Fibroblast of peridontal ligament (primary cell): ENCODE measurements at regions not wholly inside any gene's neighbourhood (a gene's known extent, or its start where the extent isn't known, plus 50 kb on each side); places are given as distances from the start of the nearest gene placed in this dataset.

ENCODE experiments used
- DNase-seq: peaks from one replicate; pipeline ENCODE4 v3.0.0-alpha.2; 2010; ENCODE audit errors: extremely low read depth

DNA sequence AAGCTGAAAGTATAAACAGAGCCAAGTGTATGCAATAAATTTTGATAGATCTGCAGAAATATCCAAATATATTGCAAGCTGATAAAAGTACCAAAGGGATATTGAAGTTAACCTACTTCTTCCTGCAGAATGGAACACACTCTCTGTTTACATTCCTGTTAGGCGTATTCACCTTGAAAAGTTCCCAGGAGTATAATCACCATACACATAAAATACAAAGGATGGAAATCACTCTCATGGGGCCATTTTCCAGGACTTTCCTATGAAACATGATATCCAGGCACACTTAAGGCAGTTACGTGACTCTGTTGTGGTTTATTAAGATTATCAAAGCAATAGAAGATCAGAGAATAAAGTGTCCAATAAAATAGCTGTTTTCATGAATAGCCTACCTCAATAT, 1142.3 kb downstream of the NLGN4X start:
- DNase-seq: no peak

DNA sequence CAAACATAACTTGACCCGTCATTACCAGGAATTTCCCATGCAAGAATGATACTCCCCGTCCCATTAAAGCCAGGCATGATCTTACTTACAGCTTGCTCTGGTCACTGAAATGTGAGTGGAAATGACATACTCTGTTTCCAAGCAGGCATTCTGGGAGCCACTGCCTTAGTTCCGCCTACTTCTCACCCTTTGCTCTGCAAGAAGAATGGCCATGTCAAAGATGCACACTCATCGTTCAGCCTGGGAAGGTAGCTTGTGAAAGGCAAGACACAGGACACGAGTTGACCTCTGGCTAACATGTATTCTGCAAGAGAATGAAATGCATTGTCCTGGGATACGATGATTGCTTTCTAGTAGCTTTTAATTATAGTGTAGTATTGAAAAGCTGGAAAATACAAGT, 1144.4 kb downstream of the NLGN4X start:
- no peak for DNase-seq

DNA sequence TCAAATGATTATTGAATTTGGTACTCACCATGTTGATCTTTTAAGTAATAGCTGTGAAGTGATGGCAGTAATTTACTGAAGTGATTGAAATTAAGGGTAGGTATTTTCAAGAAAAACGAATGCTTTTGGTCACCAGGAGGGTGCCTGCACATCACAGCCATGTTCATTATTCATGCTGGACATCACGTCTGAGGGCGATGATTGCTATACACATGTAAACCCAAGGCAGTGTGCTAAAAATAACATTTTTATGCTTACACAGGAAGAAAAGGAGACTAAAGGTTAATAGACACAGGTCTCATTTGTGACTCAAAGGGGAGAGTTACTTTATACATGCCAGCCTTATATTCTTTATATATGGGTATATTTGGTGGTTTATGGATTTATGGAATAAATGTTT, 1146.0 kb downstream of the NLGN4X start:
- no peak for DNase-seq

DNA sequence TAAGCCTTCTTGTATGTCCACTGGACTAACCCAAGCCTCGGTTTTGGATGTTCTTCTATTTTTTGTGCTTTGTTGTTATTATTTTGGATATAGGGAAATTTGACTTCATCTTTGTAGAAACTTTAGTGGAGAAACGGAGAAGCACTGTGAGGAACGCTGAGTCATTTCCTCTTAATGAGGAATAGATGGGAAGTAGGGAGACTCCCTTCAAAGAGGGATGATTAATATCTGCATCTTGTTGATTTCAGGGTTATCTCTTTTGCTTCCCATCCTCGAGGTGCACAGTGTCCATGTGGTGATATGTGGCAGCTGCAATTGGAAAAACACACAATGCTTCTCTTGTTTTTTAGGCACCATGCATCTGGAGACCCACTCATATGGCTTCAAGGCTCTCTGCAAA, 1147.9 kb downstream of the NLGN4X start:
- DNase-seq: no peak

DNA sequence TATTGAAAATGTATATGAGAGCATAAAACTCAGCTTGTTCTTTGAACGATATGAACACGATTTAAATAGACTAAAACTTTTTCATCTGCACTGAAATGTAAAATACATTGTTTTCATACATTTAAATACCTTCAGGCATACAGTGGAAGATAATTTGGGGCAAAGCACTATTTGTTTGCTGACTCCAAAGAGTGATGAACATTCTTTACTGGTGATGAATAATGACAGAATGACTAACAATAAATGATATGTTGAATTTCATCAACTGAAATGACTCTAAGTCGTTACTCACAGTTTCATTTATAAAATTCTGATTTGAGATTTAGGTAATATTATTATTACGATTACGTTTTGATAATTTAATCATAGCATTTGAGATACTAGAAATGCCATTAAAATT, 1160.1 kb downstream of the NLGN4X start:
- no peak for DNase-seq

DNA sequence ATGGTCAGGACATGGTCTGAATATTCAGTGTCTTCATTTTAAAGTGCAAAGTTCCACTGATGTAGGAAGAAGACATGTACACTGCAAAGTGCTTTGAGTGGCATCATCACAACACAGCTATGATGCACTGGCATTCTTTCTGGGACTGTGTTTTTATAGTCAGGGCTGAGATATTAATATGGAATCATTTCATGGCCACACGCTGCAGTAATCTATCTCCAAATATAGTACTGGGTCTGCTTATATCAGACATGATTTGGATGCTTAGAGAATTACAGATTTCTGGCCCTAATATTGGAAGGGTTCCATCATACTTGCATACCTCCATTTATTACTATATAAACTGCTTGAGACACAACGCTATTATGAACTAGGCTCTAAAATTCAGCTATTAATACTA, 1170.9 kb downstream of the NLGN4X start:
- no peak for DNase-seq

DNA sequence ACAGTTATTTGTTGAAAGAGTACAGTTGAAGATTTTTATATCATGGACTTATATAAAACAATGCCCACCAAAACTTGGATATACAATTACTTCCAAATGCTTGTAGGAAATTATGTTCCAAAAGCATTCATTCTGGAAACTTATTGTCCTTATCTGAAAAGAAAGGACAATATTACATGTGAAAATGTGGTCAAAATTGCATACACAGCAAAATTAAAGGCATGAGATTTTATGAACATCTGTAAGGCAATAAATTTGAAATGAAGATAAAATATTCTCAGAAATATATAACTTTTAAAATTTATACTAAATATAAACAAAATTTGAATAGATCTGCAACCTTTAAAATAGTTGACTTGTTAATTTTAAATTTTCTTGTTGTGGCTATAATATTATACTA, 1173.8 kb downstream of the NLGN4X start:
- DNase-seq: no peak

DNA sequence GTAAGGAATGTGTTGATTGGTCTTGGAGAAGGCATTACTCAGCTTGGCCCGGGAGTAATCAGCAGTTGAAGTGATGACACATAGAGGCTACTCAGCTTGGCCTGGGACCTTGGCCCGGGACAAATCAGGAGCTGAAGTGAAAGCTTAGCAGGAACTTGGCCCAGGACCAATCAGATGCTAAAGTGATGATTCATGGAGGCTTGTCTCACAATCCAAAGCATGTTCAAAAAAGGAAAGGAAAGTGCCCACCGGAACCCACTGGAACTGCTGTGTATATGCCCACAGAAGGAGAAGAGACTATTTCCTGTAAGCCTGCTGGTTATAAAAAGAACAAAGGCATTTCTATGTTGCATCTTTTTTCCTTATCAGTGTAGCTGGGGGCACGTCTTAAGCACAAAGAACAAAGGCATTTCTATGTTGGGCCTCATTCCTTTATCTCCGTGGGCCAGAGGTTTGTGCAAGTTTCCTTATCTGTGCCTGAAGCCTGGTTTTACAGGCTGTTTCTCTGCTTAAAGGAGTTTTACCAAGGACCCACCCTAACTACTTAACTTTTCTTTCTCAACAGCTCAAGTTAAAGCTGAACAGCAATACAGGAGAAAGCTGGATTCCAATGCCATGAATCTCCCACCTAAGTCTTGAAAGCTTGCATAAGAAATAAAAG, 1176.7 kb downstream of the NLGN4X start:
- DNase-seq: peak; percentile 18

DNA sequence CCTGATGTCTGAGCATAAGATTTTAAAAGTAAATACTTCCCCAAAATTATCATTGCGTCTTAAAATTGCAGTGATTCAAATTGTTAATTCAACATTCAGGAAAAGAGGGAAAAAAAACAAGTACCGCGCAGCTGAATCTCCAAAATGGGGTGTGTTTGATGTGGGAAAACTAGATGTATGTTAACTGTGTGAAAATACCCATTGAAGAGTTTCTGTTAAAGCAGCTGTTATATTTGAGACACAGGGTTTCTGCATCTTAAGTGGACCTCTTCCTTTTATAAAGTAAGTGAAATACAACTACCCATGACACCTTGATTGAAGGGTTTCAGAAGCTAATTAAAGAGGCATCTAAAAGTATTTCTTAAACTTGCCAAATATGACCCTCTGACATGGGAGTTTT, 1186.1 kb downstream of the NLGN4X start:
- DNase-seq: no peak

DNA sequence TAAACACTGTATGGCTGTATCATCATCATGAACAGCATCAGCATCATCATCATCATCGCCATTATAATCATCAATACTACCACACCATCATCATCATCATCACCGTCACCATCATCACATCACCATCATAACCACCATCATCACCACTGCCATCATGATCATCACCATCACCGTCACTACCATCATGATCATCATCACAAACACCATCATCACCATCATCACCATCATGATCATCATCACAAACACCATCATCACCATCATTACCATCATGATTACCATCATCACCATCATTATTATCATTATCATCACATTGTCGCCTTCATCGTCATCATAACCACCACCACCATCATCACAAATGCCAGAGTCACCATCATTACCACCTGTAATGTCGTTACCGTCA, 1196.9 kb downstream of the NLGN4X start:
- DNase-seq: no peak

DNA sequence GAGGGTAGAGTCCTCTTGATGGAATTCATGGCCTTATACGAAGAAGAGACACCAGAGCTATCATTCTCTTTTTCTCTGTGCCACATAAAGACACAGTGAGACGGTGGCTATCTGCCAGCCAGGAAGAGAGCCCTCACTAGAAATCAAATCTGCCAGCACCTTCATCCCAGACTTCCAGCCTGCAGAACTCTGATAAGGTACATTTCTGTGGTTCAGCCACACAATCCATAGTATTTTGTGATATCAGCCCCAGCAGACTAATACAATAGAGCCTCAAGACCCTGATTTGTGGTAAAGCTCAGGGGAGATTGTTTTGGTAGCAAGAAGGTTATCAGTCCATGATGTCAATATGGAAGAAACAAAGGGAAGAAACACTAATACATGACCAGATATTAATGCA, 1213.2 kb downstream of the NLGN4X start:
- no peak for DNase-seq

DNA sequence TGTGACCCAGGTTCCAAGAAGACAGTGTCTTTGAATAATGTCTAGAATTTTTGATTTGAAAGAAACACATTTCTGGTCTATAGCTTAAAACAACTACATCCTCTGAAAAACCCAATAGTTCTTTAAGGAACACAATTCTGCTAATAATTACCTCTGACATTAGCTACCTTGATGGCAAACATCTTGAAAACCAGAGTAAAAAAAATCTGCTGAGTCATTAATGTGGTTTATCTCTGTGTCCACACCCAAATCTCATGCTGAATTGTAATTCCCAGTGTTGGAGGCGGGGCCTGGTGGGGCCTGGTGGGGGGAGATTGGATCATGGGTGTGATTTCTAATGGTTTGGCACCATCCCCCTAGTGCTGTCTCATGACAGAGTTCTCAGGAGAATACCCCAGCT, 1233.8 kb downstream of the NLGN4X start:
- DNase-seq: no peak

DNA sequence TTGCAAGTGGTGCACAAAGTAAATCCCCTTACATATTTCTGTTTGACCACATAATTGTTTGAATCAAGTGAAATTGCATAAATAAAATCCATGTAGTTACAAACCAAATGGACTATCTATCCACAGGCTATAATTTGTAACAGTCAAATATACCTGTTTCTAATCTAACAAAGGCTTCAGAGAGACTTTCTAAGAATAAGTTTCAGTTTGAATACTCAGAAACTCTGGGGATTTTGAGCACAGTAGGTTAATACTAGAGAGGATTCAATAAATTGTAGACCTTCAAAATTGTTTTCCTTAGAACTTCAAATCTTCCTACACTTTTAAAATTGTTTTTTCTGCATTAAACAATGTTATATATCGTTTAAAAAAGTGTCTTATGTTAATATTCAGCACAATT, 1250.1 kb downstream of the NLGN4X start:
- DNase-seq: no peak

DNA sequence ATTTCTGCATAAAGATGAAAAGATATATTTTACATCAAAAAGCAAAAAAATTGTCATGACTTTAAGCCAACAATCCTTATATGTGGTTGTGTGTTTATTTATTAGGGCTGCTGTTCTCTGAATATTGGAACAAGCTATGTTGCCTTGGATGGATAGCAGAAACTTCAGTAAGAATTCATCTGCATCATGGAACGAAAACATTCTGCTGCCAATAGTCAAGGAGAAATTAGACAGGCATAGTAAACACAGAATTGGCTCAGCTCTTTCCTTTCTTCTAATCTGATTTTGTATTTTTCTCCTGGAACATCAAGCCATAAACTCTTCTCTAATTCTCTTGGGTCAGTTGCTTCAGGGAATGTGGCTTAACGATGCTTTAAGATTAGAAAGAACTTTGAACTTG, 1257.0 kb downstream of the NLGN4X start:
- DNase-seq: no peak

DNA sequence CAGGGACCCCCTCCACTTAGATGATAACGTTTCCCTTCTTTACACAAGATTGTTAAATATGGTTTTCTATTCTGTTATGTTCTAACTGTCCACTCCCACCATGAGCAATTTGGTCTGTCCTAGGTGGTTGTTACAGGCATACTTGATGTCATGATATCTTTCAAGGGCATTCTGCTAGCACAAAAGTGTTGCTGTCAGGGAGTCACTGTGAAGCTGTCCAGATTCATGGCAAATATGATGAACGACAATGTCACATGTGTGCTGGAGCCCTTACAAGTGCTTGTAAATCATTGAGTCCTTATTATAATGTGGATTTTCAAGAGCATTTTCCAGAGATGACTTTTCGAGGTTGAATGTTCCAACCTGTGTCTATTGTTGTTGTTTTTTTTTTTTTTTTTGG, 1250.7 kb upstream of the PRKX start:
- DNase-seq: no peak

DNA sequence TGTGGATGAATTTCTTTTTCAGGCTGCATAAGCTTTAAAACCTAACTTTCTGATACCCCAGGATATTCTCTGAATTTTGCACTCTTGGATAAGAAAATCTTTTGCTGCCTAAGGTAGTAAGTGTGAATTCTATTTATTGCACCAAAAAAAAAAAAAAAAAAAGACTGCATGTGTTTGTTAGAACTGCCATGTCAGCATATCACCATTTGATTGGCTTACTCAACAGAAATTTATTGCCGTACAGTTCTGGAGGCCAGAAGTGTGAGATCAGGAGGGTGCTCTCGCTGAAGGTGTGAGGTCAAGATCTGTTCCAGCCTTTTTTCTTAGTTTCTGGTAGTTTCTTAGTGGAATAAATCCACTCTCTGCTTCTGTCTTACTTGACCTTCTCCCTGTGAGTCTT, 1250.0 kb upstream of the PRKX start:
- no peak for DNase-seq

DNA sequence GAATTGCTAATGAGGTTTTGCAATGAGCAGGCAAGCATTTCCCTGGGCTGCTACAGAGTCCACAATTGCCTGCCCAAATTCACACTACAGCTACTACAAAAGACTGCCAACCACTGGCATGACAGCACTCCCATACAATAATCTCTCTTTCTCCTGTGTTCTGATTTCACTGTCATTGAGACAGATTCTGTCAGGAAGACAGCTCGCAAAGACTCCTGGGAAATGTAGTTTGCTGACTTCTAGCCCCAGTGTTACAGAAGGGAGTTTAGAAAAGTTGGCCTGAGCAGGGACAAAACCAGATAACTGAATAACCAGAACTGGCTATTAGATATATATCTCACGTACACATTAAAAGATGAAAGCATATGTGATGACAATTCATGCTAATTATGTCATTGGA, 1231.3 kb upstream of the PRKX start:
- DNase-seq: no peak

DNA sequence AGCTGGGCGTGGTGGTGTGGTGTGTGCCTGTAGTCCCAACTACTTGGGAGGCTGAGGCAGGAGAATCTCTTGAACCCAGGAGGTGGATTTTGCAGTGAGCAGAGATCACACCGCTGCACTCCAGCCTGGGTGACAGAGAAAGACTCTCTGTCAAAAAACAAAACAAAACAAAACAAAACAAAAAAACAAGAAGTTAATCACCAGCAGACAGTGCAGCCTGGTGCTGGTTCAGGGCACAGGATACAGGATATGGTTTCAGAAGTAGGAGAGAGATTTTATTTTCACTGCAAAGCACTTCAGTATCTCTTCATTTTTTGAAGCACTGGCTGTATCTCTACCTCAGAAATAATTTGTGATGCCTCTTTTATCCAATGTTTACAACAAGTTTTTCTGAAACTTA, 1222.9 kb upstream of the PRKX start:
- no peak for DNase-seq

DNA sequence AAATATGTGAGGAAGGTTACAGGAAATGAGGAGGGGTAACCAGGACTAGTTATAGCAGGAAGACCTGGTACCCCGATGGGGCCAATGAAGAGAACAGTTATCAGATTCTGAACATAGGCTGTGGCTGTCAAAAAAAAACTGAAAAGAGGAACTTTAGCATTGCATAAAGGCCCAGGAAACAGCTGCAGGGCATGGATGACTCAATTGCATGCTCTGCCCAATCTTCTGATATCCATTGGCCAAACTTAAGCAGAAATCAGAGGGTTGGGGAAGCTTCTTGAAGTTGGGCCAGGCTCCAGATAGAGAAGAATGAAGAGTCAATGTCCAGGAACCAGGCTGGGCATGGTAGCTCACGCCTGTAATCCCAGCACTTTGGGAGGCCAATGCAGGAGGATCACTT, 1222.4 kb upstream of the PRKX start:
- DNase-seq: no peak

DNA sequence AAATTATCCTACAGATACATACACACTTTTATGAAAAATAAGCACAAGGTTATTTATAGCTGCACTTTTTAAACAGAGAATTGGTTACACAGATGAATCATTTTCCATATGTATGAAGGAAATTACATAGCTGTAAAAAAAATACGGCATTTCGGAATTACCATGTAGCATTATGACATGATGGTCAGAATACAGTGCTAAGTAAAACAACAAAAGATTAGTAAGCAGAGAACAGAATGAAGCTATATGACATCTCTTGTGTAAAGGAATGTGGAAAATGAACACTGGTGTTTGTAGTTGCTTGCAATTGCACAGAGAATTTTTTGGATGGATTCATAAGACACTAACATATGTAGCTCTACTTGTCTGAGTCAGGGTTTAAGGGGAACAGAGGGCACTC, 1222.0 kb upstream of the PRKX start:
- no peak for DNase-seq

DNA sequence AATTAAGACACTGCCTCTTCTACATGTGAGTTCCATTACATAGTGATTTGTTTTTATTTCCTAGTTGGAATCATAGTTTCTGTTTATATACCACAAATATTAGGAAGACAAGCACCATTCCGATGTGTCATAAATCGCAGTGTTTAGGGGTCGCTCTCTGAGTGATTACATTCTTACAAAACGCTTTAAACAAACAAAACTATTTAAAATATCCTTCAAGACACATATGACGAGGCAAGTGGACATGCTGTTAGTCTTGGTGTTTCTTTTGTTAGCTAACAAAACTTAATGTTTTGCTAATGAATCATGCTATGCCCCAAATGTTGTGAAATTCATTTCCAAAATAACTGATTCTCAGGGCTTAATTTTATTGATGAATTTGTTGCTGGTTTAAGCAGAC, 1219.3 kb upstream of the PRKX start:
- no peak for DNase-seq

DNA sequence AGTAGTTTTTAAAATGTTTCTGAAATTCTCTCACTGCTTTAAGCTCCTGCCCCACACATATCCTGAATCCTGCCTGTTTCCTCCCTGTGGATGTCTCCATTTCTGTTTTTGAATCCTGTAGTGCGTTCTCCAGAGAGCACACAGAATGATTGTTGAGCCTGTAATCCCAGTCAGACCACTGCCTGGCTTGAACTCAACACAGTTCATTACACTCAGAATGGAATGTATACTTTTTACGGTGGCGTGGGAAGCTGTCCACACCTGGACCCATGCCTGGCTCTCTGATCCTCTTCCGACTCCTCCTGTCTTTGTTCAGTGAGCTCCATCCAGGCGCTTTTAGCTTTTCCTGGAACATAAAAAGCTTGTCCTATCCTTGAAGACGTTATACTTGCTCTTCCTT, 1217.0 kb upstream of the PRKX start:
- no peak for DNase-seq

DNA sequence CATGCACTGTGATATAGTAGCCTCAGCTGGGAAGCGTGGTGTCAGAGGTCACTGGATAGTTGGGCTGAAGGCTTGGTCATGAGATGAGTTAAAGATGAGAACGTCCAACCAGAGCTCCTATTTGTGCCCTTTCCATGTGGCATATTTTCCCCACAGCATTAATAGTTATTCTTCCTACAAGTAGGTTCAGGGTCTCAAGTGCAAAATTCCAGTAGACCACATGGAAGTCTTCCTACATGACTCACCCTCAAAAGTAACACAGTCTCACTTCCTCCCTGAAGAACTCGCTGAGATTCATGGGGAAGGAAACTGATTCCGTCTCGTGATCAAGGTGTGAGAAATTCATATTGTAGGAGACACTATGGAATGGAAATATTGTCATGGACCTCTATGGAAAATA, 1212.5 kb upstream of the PRKX start:
- DNase-seq: no peak

DNA sequence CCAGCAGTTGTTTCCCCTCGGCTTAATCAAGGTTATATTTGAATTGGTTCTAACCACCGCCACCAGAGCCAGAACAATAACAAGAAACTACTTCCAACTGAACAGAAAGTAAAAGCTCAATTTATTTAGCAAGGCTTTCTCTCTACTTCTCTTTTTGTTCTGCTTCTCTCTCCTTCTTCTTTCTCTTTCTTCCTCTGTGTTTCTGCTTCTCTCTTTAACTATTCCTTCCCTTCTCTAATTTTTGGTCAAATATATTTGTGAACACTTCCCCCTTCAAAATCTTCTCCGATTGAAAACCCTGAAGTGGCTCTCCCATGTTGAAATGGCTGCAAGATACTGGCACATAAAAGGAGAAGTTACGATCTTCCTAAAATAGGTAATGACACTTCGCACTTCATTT, 1195.9 kb upstream of the PRKX start:
- DNase-seq: no peak

DNA sequence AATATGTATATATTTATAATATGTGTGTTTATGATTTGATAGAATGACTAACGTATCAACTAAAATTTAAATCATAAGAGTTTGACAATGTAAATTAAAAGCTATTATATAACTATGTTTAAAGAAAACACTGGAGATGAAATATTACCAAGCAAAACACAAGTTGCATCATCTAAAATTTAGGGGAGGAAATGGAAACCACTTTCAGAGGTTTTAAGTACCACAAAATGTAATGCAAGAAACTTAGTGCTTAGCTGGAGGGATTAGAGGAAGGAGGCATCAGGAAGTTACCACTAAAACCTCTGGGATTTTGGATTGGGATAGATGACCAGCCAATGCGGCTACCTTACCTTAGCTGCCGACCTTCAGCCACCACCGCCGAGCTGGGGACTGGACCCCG, 1192.1 kb upstream of the PRKX start:
- DNase-seq: no peak
